ENCODE measurements at regions not wholly inside any gene's neighbourhood (a gene's known extent, or its start where the extent isn't known, plus 50 kb on each side); places are given as distances from the start of the nearest gene placed in this dataset.

- BruUV-seq (replicated peaks): no TSS peak
These were observed 139.2 kb upstream of the AADAT start for GRCh38 chr4:170229006-170229405.

More at GRCh38 chr4:170229006-170229405, 139.2 kb upstream of the AADAT start:
- Histone ChIP-seq H3K27me3 (ENCODE audit: control insufficient read depth in 2 of 2, insufficient read depth in 2 of 2, low read length in 2 of 2) (no peaks in the 10 kb centered on the region), H3K9me3 (replicated peaks; ENCODE audit: control insufficient read depth, insufficient read depth, low read length) (no peaks in the 10 kb centered on the region), H3K4me3 (replicated peaks in 1 of 3; ENCODE audit: insufficient read depth in 1 of 3, low read depth in 1 of 3, low read length in 3 of 3) (no peak overlapping the region), H4K20me1 (replicated peaks; ENCODE audit: control insufficient read depth, extremely low read depth, insufficient read depth, low read length) (no peaks in the 10 kb centered on the region), H3K9ac (replicated peaks; ENCODE audit: extremely low read depth, insufficient read depth, low read length) (no peak overlapping the region), H3K27ac (ENCODE audit: insufficient read depth, low read depth, low read length) (no peak overlapping the region), H3K9me1 (replicated peaks; ENCODE audit: control insufficient read depth, extremely low read depth, insufficient read depth, low read length) (no peaks in the 10 kb centered on the region), H3K4me1 (ENCODE audit: control insufficient read depth, extremely low read depth, insufficient read depth, low read length) (no peaks in the 10 kb centered on the region), H2AFZ (ENCODE audit: low read depth, low read length) (no peak overlapping the region), H3K36me3 (ENCODE audit: control insufficient read depth in 2 of 2, extremely low read depth in 1 of 2, insufficient read depth in 2 of 2, low read length in 2 of 2) (no peaks in the 10 kb centered on the region), H3K79me2 (ENCODE audit: control insufficient read depth, insufficient read depth, low read length) (no peaks in the 10 kb centered on the region), H3K4me2 (ENCODE audit: insufficient read depth, low read length) (no peak overlapping the region)
- no peak for DNase-seq (ENCODE audit: low read depth, low spot score)
- FAIRE-seq: no peak
- intact Hi-C loops (cut with micrococcal nuclease) (no loop called here), dilution Hi-C loops (cut with MboI; ENCODE audit: extremely low pct_ligation_motif_present, low sequenced_read_pairs) (no loop called here)
- ChIA-PET CTCF (no interaction called here), POLR2A (no interaction called here)
- no peak for TF ChIP-seq MAX (IDR thresholded peaks at IDR 0.05; ENCODE audit: insufficient read depth, insufficient read length)
- TF ChIP-seq CTCF (IDR thresholded peaks at IDR 0.05; ENCODE audit: extremely low read depth in 1 of 2, insufficient read depth in 1 of 2, low read depth in 1 of 2, low read length in 2 of 2): no peak
- TF ChIP-seq POLR2AphosphoS5 (IDR thresholded peaks at IDR 0.05; ENCODE audit: insufficient read depth, low read depth, low read length): no peak
- TF ChIP-seq GATA2 (IDR thresholded peaks at IDR 0.05; ENCODE audit: insufficient read depth, insufficient read length, low read depth, low read length): no peak
- no peak for TF ChIP-seq POLR2A (IDR thresholded peaks at IDR 0.05; ENCODE audit: low read depth, low read length)
- TF ChIP-seq EZH2 (IDR thresholded peaks at IDR 0.05; ENCODE audit: borderline replicate concordance, low read depth, low read length, severe bottlenecking): no peak
- no peak for TF ChIP-seq FOS (IDR thresholded peaks at IDR 0.05; ENCODE audit: borderline replicate concordance, insufficient read depth, low read length)
- TF ChIP-seq MYC (IDR thresholded peaks at IDR 0.05; ENCODE audit: low read depth, low read length): no peak
- no peak for TF ChIP-seq JUN (IDR thresholded peaks at IDR 0.05; ENCODE audit: borderline replicate concordance, insufficient read depth, insufficient read length, low read depth)
